ENCODE measurements at regions not wholly inside any gene's neighbourhood (a gene's known extent, or its start where the extent isn't known, plus 50 kb on each side); places are given as distances from the start of the nearest gene placed in this dataset.

DNA sequence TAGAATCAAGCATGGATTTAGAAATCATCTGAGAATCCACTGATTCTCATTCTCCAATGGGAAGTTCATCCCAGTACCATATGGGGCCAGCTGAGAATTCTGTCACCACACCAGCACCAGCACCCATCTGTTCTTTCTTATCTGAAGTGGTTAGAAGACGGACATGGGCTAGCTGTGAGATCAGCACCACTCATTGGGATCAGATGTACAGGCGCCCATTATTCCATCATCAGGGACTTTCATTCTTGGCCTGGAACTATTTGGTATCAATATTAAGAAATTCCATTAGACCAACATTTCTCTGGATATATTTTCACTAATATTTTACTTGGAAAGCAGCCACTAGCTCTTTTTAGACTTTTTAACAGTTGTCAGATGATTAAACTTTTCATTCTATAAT lies 185.9 kb upstream of the LINC00305 start:
- no peak overlapping the region for H3K4me3 ChIP-seq (ENCODE audit: low read depth, low read length)
- DNase-seq (ENCODE audit: low read depth), result no peak
- TF ChIP-seq, protein P1, sequence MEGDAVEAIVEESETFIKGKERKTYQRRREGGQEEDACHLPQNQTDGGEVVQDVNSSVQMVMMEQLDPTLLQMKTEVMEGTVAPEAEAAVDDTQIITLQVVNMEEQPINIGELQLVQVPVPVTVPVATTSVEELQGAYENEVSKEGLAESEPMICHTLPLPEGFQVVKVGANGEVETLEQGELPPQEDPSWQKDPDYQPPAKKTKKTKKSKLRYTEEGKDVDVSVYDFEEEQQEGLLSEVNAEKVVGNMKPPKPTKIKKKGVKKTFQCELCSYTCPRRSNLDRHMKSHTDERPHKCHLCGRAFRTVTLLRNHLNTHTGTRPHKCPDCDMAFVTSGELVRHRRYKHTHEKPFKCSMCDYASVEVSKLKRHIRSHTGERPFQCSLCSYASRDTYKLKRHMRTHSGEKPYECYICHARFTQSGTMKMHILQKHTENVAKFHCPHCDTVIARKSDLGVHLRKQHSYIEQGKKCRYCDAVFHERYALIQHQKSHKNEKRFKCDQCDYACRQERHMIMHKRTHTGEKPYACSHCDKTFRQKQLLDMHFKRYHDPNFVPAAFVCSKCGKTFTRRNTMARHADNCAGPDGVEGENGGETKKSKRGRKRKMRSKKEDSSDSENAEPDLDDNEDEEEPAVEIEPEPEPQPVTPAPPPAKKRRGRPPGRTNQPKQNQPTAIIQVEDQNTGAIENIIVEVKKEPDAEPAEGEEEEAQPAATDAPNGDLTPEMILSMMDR (IDR thresholded peaks at IDR 0.05; ENCODE audit: insufficient read depth, low read depth, low read length), result no peak

DNA sequence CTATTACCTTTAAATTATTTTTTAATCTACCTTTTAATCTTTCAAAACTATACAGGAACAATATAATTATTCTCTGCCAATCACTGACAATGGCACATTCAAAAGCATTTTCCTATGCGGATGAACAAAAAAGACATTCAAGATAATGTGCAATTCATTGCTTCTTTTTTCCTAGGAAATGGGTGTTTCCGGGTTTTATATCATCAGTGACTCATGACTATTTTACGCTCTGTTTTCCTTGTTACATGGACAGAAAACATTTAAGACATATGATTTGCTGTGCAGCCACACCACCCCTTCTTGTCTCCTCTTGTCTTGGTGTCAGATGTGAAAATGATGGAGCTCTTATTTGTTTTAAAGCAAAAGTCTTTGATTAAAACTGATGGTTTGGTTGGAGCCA lies 184.7 kb upstream of the LINC00305 start:
- TF ChIP-seq, protein P1 (IDR thresholded peaks at IDR 0.05; ENCODE audit: insufficient read depth, low read depth, low read length), result no peak
- no peak for DNase-seq (ENCODE audit: low read depth)
- H3K4me3 ChIP-seq (ENCODE audit: low read depth, low read length), result no peak overlapping the region

DNA sequence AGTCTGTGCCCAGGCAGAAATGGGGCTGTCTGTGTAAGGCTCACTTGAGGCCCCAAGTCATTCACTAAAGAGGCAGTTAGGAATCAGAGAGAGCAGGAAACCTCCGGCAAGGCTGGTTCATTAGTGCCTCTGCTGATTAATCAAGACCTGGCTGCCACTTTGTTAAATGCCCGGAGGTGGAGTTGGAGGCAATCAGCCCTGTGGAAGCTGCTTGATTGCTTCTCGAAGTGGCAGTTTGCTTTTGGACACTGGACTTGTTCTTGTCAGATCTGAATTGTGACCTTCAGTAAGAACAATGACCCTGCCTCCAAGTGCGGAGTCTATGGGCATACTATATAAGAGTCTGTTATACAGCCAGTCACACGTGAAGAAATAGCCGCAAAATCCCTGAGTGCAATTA lies 183.9 kb upstream of the LINC00305 start:
- DNase-seq (ENCODE audit: low read depth), result no peak
- TF ChIP-seq, protein P1 (IDR thresholded peaks at IDR 0.05; ENCODE audit: insufficient read depth, low read depth, low read length), result no peak

DNA sequence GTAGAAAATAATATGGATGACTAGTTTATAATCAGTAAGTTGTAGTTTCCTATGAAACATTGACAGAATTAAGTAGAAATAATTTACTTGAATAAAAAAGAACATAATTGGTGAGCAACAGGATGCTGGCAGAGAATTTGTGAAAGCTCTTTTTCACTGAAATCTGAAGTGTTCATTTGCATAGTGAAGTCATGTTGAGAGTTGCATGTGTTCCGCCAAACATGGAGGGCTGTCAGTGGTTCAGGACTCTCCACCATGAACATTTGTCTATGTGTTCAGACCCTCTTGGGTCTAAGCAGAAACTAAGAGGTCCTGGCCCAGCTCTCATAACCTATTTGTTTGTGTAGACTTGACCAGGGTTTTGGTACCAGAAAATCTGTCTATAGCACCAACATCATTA lies 182.5 kb upstream of the LINC00305 start:
- no peak overlapping the region for H3K4me3 ChIP-seq (ENCODE audit: low read depth, low read length)
- TF ChIP-seq, protein P1 (IDR thresholded peaks at IDR 0.05; ENCODE audit: insufficient read depth, low read depth, low read length), result no peak
- no peak for DNase-seq (ENCODE audit: low read depth)

More for the DNA sequence above, 183.9 kb upstream of the LINC00305 start:
- no peak overlapping the region for H3K4me3 ChIP-seq (ENCODE audit: low read depth, low read length)

DNA sequence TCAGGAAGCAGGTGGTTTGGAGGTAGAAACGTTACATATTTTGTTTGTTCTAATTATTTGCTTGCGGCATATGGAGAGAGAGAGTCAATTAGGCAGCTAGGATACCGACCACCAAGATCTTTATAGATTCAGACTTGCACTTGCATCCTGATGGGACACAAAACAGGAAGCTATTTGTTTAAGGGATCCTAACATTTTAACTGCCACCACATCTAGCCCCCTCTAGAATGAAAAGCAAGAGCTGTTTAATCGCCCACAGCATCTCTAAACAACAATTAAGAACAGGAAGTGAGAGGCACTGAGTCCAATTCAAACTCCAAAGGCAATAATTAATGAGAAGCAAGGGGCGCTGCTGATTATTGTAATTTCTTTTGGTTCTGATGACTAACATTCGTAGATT lies 182.0 kb upstream of the LINC00305 start:
- TF ChIP-seq, protein P1 (IDR thresholded peaks at IDR 0.05; ENCODE audit: insufficient read depth, low read depth, low read length), result no peak
- no peak for DNase-seq (ENCODE audit: low read depth)
- no peak overlapping the region for H3K4me3 ChIP-seq (ENCODE audit: low read depth, low read length)

DNA sequence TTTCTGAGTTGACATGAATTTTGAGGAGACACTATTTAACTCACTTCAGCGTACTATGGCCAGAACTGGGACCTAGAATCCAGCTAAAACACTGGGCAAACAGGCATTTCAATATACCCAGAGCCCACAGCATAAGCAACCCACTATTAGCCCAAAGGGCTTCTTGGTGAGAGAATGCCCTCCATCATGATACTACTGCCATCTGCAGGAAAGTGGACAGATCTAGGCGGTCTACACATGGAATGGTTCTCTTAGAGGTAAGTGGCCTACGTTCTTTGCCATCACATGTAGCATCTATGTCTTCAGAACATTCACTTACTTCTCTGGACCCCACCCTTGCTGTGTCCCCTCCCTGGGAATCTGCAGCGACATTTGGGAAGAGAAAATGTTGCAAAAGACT lies 181.3 kb upstream of the LINC00305 start:
- TF ChIP-seq, protein P1 (IDR thresholded peaks at IDR 0.05; ENCODE audit: insufficient read depth, low read depth, low read length), result no peak
- no peak for DNase-seq (ENCODE audit: low read depth)
- H3K4me3 ChIP-seq (ENCODE audit: low read depth, low read length), result no peak overlapping the region

DNA sequence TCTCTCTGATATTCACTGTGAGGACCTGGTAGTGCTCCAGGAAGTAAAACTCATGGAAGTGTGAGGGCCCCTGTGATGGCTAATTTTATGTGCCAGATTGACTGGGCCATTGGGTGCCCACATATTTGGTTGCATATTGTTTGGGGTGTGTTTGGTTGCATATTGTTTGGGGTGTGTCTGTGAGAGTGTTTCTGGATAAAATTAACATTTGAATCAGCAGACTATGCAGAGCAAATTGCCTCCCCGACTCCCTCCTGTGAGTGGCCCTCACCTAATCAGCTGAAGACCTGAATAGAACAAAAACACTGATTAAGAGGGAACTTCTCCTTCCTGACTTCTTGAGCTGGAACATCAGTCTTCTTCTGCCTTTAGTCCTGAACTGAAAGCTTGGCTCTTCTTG lies 173.3 kb upstream of the LINC00305 start:
- TF ChIP-seq, protein P1 (IDR thresholded peaks at IDR 0.05; ENCODE audit: insufficient read depth, low read depth, low read length), result no peak
- no peak for DNase-seq (ENCODE audit: low read depth)
- H3K4me3 ChIP-seq (ENCODE audit: low read depth, low read length), result no peak overlapping the region

All from fibroblast of villous mesenchyme (primary cell).